Glomerular visceral epithelial cell (primary cell): ENCODE measurements at regions not wholly inside any gene's neighbourhood (a gene's known extent, or its start where the extent isn't known, plus 50 kb on each side); places are given as distances from the start of the nearest gene placed in this dataset.

Experiments used
- DNase-seq: peaks from one replicate; pipeline ENCODE4 v3.0.0-alpha.2; 2016; ENCODE audit errors: extremely low spot score

- no peak for DNase-seq
Observed at GRCh38 chr6:29884261-29884660, 56.6 kb downstream of the HLA-G start.

GRCh38 chr6:29886701-29887100, 55.6 kb upstream of the HLA-A start:
- no peak for DNase-seq

- DNase-seq = peak; percentile 18
Observed at GRCh38 chr6:29887330-29887818, 55.0 kb upstream of the HLA-A start.

GRCh38 chr6:29887819-29888776, 54.2 kb upstream of the HLA-A start:
- peak; percentile 38 for DNase-seq
